CD4-positive, alpha-beta T cell (primary cell): ENCODE measurements at regions not wholly inside any gene's neighbourhood (a gene's known extent, or its start where the extent isn't known, plus 50 kb on each side); places are given as distances from the start of the nearest gene placed in this dataset.

Source experiments
- ATAC-seq: fragments of 200-7000 bp; cut with Tn5 transposase; one replicate; pipeline ENCODE4 v1.10.0; 2022; ENCODE audit warnings: mild to moderate bottlenecking; ENCODE audit not compliant: poor library complexity
- CTCF ChIA-PET: fragments of 350-600 bp; sonication (Branson Sonifier 250); formaldehyde crosslinking; loops from one replicate; lab custom pipeline; 2021; ENCODE audit warnings: antibody characterized with exemption, inconsistent platforms; lab: Charles Lee
- POLR2A ChIA-PET: fragments of 350-600 bp; sonication (Branson Sonifier 250); formaldehyde crosslinking; loops from one replicate; lab custom pipeline; 2021; ENCODE audit warnings: antibody characterized with exemption, inconsistent platforms; lab: Charles Lee
- DNase-seq, 14 experiments: peaks; one replicate each; pipeline ENCODE4 v3.0.0-alpha.2; 2013 to 2020; ENCODE audit warnings: mixed read lengths in 2 of 14
- H3K27ac ChIP-seq, 2 donors: one replicate each; pipeline versions ENCODE4 v1.5.1 to v1.7.0; 2013; ENCODE audit warnings: low read length in 2 of 2, low read depth in 1 of 2, mild to moderate bottlenecking in 1 of 2
- H3K27me3 ChIP-seq, 2 experiments: 1 replicate in 1 of 2; 2 replicates in 1 of 2; pipeline versions ENCODE4 v1.6.1 to v1.7.0; 2013; ENCODE audit warnings: low read length in 2 of 2, control low read depth in 1 of 2, mild to moderate bottlenecking in 1 of 2, moderate library complexity in 1 of 2; ENCODE audit not compliant: insufficient read depth in 2 of 2, control insufficient read depth in 1 of 2
- H3K36me3 ChIP-seq: one replicate; pipeline ENCODE4 v1.6.1; 2013; ENCODE audit warnings: low read length, control low read depth; ENCODE audit not compliant: insufficient read depth
- H3K4me1 ChIP-seq: one replicate; pipeline ENCODE4 v1.6.1; 2013; ENCODE audit warnings: low read length, control low read depth; ENCODE audit not compliant: insufficient read depth
- H3K4me3 ChIP-seq: one replicate; pipeline ENCODE4 v1.5.1; 2013; ENCODE audit warnings: mild to moderate bottlenecking, low read length, moderate library complexity
- H3K9me3 ChIP-seq, 2 experiments: 1 replicate in 1 of 2; 2 replicates in 1 of 2; pipeline versions ENCODE4 v1.6.1 to v1.7.0; 2013; ENCODE audit warnings: low read length in 2 of 2, mild to moderate bottlenecking in 2 of 2, control low read depth in 1 of 2, moderate library complexity in 1 of 2; ENCODE audit not compliant: control insufficient read depth in 1 of 2, insufficient read depth in 1 of 2
- H3K27ac Mint-ChIP-seq: one replicate; pipeline ENCODE4 v1.8.0; 2020; ENCODE audit warnings: mixed read lengths
- H3K27me3 Mint-ChIP-seq: one replicate; pipeline ENCODE4 v1.8.0; 2021; ENCODE audit warnings: mixed read lengths
- H3K36me3 Mint-ChIP-seq: one replicate; pipeline ENCODE4 v1.8.0; 2021; ENCODE audit warnings: low read depth, mixed read lengths
- H3K4me1 Mint-ChIP-seq: one replicate; pipeline ENCODE4 v1.8.0; 2021; ENCODE audit warnings: low read depth, mixed read lengths
- H3K4me3 Mint-ChIP-seq: one replicate; pipeline ENCODE4 v1.8.0; 2020; ENCODE audit warnings: mild to moderate bottlenecking, mixed read lengths
- H3K9me3 Mint-ChIP-seq: one replicate; pipeline ENCODE4 v1.8.0; 2020; ENCODE audit warnings: mixed read lengths
- intact Hi-C, 2 experiments: fragments of 100-400 bp; cut with DNase I in 1 of 2; cut with micrococcal nuclease in 1 of 2; formaldehyde crosslinking; loops; one replicate each; pipeline versions ENCODE4 v1.15.1 to v1.9.0; 2023 to 2025; cut with DNase I, micrococcal nuclease
- TF ChIP-seq, protein P1 (sequence below): fragments of 200-600 bp; IDR thresholded peaks from one replicate; pipeline ENCODE4 v1.8.0; 2022; ENCODE audit warnings: antibody characterized with exemption, mild to moderate bottlenecking

DNA sequence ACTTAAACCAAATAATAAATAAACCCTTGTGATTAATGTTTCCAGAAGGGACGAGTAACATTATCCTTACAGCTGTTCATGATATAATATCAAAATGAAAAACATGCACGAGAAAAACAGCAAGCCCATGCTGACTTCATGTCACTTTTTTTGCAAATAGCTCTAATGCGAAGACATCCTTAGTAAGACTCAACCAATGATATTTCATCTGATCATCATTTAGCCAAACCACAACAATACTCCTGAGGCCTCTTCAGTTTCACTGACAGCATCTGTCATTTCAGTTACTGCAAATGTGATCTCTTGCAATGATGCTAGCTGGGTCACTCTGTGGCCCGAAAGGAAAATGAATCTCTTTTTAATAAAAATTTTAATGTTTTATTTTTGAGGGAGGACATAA, 74.0 kb downstream of the POLR2M start:
- H3K27ac ChIP-seq: no peak overlapping the region
- no peak for ATAC-seq
- DNase-seq: no peak
- intact Hi-C loops: no loop called here
- no peaks in the 10 kb centered on the region for H3K9me3 ChIP-seq
- H3K27me3 ChIP-seq: no peaks in the 10 kb centered on the region
- Mint-ChIP-seq H3K4me1 (peaks cover 30% of the 10 kb centered on the region), H3K36me3 (no peaks in the 10 kb centered on the region), H3K27me3 (no peaks in the 10 kb centered on the region), H3K9me3 (no peaks in the 10 kb centered on the region), H3K27ac (no peak overlapping the region), H3K4me3 (no peak overlapping the region)
- POLR2A ChIA-PET: interaction anchor here (0.7 kb wide), 1 partner anchor 37 kb away, joined by 3 read pairs; no protein-coding TSS in a partner anchor
- CTCF ChIA-PET: no interaction called here
- H3K4me1 ChIP-seq: peaks cover 13% of the 10 kb centered on the region
- no peak overlapping the region for H3K4me3 ChIP-seq
- TF ChIP-seq, protein P1, sequence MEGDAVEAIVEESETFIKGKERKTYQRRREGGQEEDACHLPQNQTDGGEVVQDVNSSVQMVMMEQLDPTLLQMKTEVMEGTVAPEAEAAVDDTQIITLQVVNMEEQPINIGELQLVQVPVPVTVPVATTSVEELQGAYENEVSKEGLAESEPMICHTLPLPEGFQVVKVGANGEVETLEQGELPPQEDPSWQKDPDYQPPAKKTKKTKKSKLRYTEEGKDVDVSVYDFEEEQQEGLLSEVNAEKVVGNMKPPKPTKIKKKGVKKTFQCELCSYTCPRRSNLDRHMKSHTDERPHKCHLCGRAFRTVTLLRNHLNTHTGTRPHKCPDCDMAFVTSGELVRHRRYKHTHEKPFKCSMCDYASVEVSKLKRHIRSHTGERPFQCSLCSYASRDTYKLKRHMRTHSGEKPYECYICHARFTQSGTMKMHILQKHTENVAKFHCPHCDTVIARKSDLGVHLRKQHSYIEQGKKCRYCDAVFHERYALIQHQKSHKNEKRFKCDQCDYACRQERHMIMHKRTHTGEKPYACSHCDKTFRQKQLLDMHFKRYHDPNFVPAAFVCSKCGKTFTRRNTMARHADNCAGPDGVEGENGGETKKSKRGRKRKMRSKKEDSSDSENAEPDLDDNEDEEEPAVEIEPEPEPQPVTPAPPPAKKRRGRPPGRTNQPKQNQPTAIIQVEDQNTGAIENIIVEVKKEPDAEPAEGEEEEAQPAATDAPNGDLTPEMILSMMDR: no peak
- H3K36me3 ChIP-seq: no peaks in the 10 kb centered on the region

- intact Hi-C loops: no loop called here
- no peak for ATAC-seq
- no peak overlapping the region for H3K27ac ChIP-seq
Measured at GRCh38 chr15:57782731-57783130, 76.2 kb downstream of the POLR2M start.

DNA sequence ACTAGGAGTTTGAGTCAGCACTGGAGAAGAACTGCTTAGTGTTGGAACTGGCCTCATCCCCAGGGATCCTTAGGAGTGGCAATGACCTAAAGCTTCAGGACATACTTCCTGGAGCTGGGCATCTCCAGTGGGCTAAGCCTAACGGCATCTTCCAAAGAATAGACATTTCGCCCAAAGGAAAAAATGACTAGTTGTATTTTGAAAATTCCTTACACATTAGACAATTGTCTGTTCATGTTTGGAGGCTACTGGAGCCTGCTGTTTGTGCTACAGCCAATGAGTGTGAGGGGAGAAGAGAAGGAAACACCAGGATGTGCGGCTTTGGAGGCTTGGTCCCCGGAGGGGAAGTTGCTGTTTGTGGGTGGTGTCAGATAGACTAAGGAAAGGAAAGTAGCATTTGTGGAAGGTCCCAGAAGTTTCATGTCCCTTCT, 77.6 kb downstream of the POLR2M start:
- peaks cover 3% of the 10 kb centered on the region for H3K4me1 ChIP-seq
- ATAC-seq (no peak), DNase-seq (no peak)
- POLR2A ChIA-PET: no interaction called here
- no peak overlapping the region for H3K4me3 ChIP-seq
- no peaks in the 10 kb centered on the region for H3K9me3 ChIP-seq
- no peak overlapping the region for H3K4me3 Mint-ChIP-seq
- no peaks in the 10 kb centered on the region for H3K36me3 Mint-ChIP-seq
- intact Hi-C loops: no loop called here
- H3K27me3 ChIP-seq: peaks cover 4 to 9% of the 10 kb centered on the region in 2 experiments
- TF ChIP-seq, protein P1: no peak
- H3K27me3 Mint-ChIP-seq: peaks cover 15% of the 10 kb centered on the region
- peaks cover 7% of the 10 kb centered on the region for H3K4me1 Mint-ChIP-seq
- no peak overlapping the region for H3K27ac ChIP-seq
- no peaks in the 10 kb centered on the region for H3K9me3 Mint-ChIP-seq
- CTCF ChIA-PET: no interaction called here
- no peaks in the 10 kb centered on the region for H3K36me3 ChIP-seq
- H3K27ac Mint-ChIP-seq: no peak overlapping the region

More at GRCh38 chr15:57782731-57783130, 76.2 kb downstream of the POLR2M start:
- peaks cover 19% of the 10 kb centered on the region for H3K4me1 Mint-ChIP-seq
- POLR2A ChIA-PET: no interaction called here
- no peak for DNase-seq
- peaks cover 10% of the 10 kb centered on the region for H3K27me3 Mint-ChIP-seq
- no peaks in the 10 kb centered on the region for H3K9me3 ChIP-seq
- no peak overlapping the region for H3K27ac Mint-ChIP-seq
- CTCF ChIA-PET: no interaction called here
- H3K36me3 ChIP-seq: no peaks in the 10 kb centered on the region
- no peaks in the 10 kb centered on the region for H3K9me3 Mint-ChIP-seq
- H3K4me3 ChIP-seq: no peak overlapping the region
- no peak overlapping the region for H3K4me3 Mint-ChIP-seq
- peaks cover 0 to 3% of the 10 kb centered on the region in 2 experiments for H3K27me3 ChIP-seq
- peaks cover 6% of the 10 kb centered on the region for H3K4me1 ChIP-seq
- no peaks in the 10 kb centered on the region for H3K36me3 Mint-ChIP-seq
- TF ChIP-seq, protein P1: no peak
